H1 (cell line): ENCODE measurements at regions not wholly inside any gene's neighbourhood (a gene's known extent, or its start where the extent isn't known, plus 50 kb on each side); places are given as distances from the start of the nearest gene placed in this dataset.
A peak's percentile ranks its signal among the peaks of the same experiment; 100 is the strongest.

Source experiments
- CTCF ChIA-PET: fragments of 300-600 bp; sonication (Branson Sonifier 250); formaldehyde crosslinking; loops from one replicate; lab custom pipeline; 2021; ENCODE audit not compliant: partially characterized antibody; lab: Charles Lee
- POLR2A ChIA-PET: fragments of 300-600 bp; sonication (Branson Sonifier 250); formaldehyde crosslinking; loops from one replicate; lab custom pipeline; 2021; ENCODE audit warnings: inconsistent platforms; ENCODE audit not compliant: partially characterized antibody; lab: Charles Lee
- DNase-seq, 2 experiments: peaks; one replicate each; pipeline versions ENCODE4 v3.0.0 to v3.0.0-alpha.2; 2010 to 2022; ENCODE audit warnings: low spot score in 2 of 2, low read depth in 1 of 2, mixed read lengths in 1 of 2
- FAIRE-seq: peaks from 2 replicates; lab custom pipeline; 2011; peaks lifted over from hg19 to GRCh38; lab: Jason Lieb, UNC
- H2AFZ ChIP-seq: 2 replicates; pipeline ENCODE4 v1.8.1; 2012; ENCODE audit warnings: low read length, inconsistent platforms
- H2AK5ac ChIP-seq: 2 replicates; pipeline ENCODE4 v1.6.1; 2013; ENCODE audit warnings: low read depth, low read length
- H2BK120ac ChIP-seq: replicated peaks from 2 replicates; pipeline ENCODE3; 2013; ENCODE audit warnings: low read depth, low read length, inconsistent platforms
- H2BK12ac ChIP-seq: 2 replicates; pipeline ENCODE4 v1.6.1; 2013; ENCODE audit warnings: low read depth, low read length
- H2BK15ac ChIP-seq: 2 replicates; pipeline ENCODE4 v1.6.1; 2013; ENCODE audit warnings: low read length
- H2BK20ac ChIP-seq: 2 replicates; pipeline ENCODE4 v1.6.1; 2013; ENCODE audit warnings: low read length
- H2BK5ac ChIP-seq: 2 replicates; pipeline ENCODE4 v1.6.1; 2013; ENCODE audit warnings: low read depth, low read length
- H3K14ac ChIP-seq: 2 replicates; pipeline ENCODE4 v1.6.1; 2013; ENCODE audit warnings: inconsistent platforms; ENCODE audit not compliant: insufficient read length
- H3K18ac ChIP-seq: 2 replicates; pipeline ENCODE4 v1.6.1; 2013; ENCODE audit warnings: low read length; ENCODE audit errors: extremely low read depth
- H3K23ac ChIP-seq: 2 replicates; pipeline ENCODE4 v1.6.1; 2013; ENCODE audit warnings: inconsistent platforms; ENCODE audit not compliant: insufficient read length
- H3K23me2 ChIP-seq: 2 replicates; pipeline ENCODE4 v1.6.1; 2013; ENCODE audit warnings: low read depth, low read length
- H3K27ac ChIP-seq: 2 replicates; pipeline ENCODE4 v1.6.1; 2011; ENCODE audit warnings: low read depth, low read length, inconsistent platforms
- H3K27me3 ChIP-seq, 4 experiments: replicated peaks in 1 of 4; 1 replicate in 1 of 4; 2 replicates in 3 of 4; pipeline versions ENCODE4 v1.6.1 to v1.8.1; 2011 to 2013; ENCODE audit warnings: low read length in 3 of 4, mild to moderate bottlenecking in 3 of 4, inconsistent platforms in 2 of 4, mixed read lengths in 2 of 4, moderate library complexity in 1 of 4; ENCODE audit not compliant: control insufficient read depth in 3 of 4, insufficient read depth in 3 of 4; ENCODE audit errors: extremely low read depth in 1 of 4
- H3K36me3 ChIP-seq, 4 experiments: 2 replicates each; pipeline versions ENCODE4 v1.6.1 to v1.8.1; 2011 to 2013; ENCODE audit warnings: mild to moderate bottlenecking in 4 of 4, low read length in 3 of 4, moderate library complexity in 2 of 4, control low read depth in 1 of 4, inconsistent platforms in 1 of 4; ENCODE audit not compliant: insufficient read depth in 4 of 4, control insufficient read depth in 2 of 4
- H3K4ac ChIP-seq: replicated peaks from 2 replicates; pipeline ENCODE3; 2013; ENCODE audit warnings: low read length, low read depth, mixed read lengths, inconsistent platforms; ENCODE audit not compliant: insufficient read length
- H3K4me1 ChIP-seq, 4 experiments: replicated peaks in 1 of 4; 1 replicate in 1 of 4; 2 replicates in 3 of 4; pipeline versions ENCODE4 v1.6.1 to v1.8.1; 2011 to 2013; ENCODE audit warnings: low read length in 3 of 4, inconsistent platforms in 2 of 4, mixed read lengths in 1 of 4; ENCODE audit not compliant: insufficient read depth in 4 of 4, control insufficient read depth in 3 of 4
- H3K4me2 ChIP-seq, 2 experiments: 2 replicates each; pipeline versions ENCODE4 v1.6.1 to v1.8.1; 2011 to 2013; ENCODE audit warnings: low read depth in 2 of 2, low read length in 2 of 2, control low read depth in 1 of 2, inconsistent platforms in 1 of 2, mild to moderate bottlenecking in 1 of 2; ENCODE audit not compliant: insufficient read depth in 1 of 2
- H3K4me3 ChIP-seq, 4 experiments: fragments of 200-600, 300-600 bp in 1 of 4; sonication (generic), shearing (Covaris generic), sonication (Bioruptor Twin) in 1 of 4; 2 replicates each; pipeline versions ENCODE4 v1.5.1 to v1.8.1; 2011 to 2016; ENCODE audit warnings: low read length in 4 of 4, low read depth in 3 of 4, control low read depth in 2 of 4, inconsistent platforms in 2 of 4, mild to moderate bottlenecking in 2 of 4, mixed read lengths in 1 of 4, moderate library complexity in 1 of 4; ENCODE audit not compliant: insufficient read depth in 2 of 4; ENCODE audit errors: extremely low read depth in 1 of 4
- H3K56ac ChIP-seq: replicated peaks from 2 replicates; pipeline ENCODE3; 2013; ENCODE audit warnings: low read depth, mild to moderate bottlenecking, mixed read lengths, low read length, inconsistent platforms; ENCODE audit not compliant: insufficient read length
- H3K79me1 ChIP-seq: 2 replicates; pipeline ENCODE4 v1.6.1; 2013; ENCODE audit warnings: low read depth, low read length, control low read depth
- H3K79me2 ChIP-seq, 2 experiments: 2 replicates each; pipeline versions ENCODE4 v1.6.1 to v1.8.1; 2012 to 2013; ENCODE audit warnings: low read length in 2 of 2, mild to moderate bottlenecking in 2 of 2, inconsistent platforms in 1 of 2; ENCODE audit not compliant: insufficient read depth in 2 of 2, control insufficient read depth in 1 of 2
- H3K9ac ChIP-seq, 4 experiments: replicated peaks in 1 of 4; 1 replicate in 1 of 4; 2 replicates in 3 of 4; pipeline versions ENCODE4 v1.6.1 to v1.8.1; 2011 to 2013; ENCODE audit warnings: low read depth in 3 of 4, low read length in 3 of 4, control low read depth in 2 of 4, mild to moderate bottlenecking in 2 of 4, moderate library complexity in 2 of 4, inconsistent platforms in 1 of 4; ENCODE audit errors: extremely low read depth in 1 of 4
- H3K9me3 ChIP-seq, 2 experiments: 2 replicates each; pipeline versions ENCODE4 v1.6.1 to v1.8.1; 2012 to 2013; ENCODE audit warnings: mild to moderate bottlenecking in 2 of 2, moderate library complexity in 2 of 2, control low read depth in 1 of 2, inconsistent platforms in 1 of 2, low read depth in 1 of 2, low read length in 1 of 2, mixed read lengths in 1 of 2; ENCODE audit not compliant: insufficient read depth in 2 of 2
- H4K20me1 ChIP-seq, 2 experiments: replicated peaks in 1 of 2; 2 replicates each; pipeline versions ENCODE3 to v1.8.1; 2011 to 2013; ENCODE audit warnings: inconsistent platforms in 2 of 2, low read length in 2 of 2, mild to moderate bottlenecking in 1 of 2; ENCODE audit not compliant: insufficient read depth in 2 of 2, control insufficient read depth in 1 of 2
- H4K5ac ChIP-seq: 2 replicates; pipeline ENCODE4 v1.6.1; 2013; ENCODE audit warnings: low read length, low read depth, mixed read lengths, inconsistent platforms; ENCODE audit not compliant: insufficient read length
- H4K8ac ChIP-seq: 2 replicates; pipeline ENCODE4 v1.8.0; 2013; ENCODE audit warnings: mild to moderate bottlenecking, moderate library complexity, low read length, inconsistent platforms; ENCODE audit not compliant: insufficient read depth; ENCODE audit errors: extremely low read depth
- H4K91ac ChIP-seq: replicated peaks from 2 replicates; pipeline ENCODE3; 2013; ENCODE audit warnings: low read length, mixed read lengths, inconsistent platforms; ENCODE audit not compliant: insufficient read length
- ATF3 ChIP-seq: IDR thresholded peaks from 2 replicates; pipeline ENCODE4 v1.6.1; 2011; ENCODE audit warnings: low read depth, mild to moderate bottlenecking, low read length; ENCODE audit not compliant: insufficient read depth
- BRCA1 ChIP-seq: IDR thresholded peaks from 2 replicates; pipeline ENCODE4 v1.6.1; 2012; ENCODE audit warnings: low read depth, low read length, improper control_type of control experiment
- CBX8 ChIP-seq: fragments of 300-800, 300-1000 bp; sonication (generic); IDR thresholded peaks from 2 replicates; pipeline ENCODE4 v1.7.1; 2016; ENCODE audit warnings: low read depth, low read length, borderline replicate concordance
- CEBPB ChIP-seq: IDR thresholded peaks from 2 replicates; pipeline ENCODE4 v1.6.1; 2012; ENCODE audit warnings: low read depth, low read length
- CHD1 ChIP-seq: IDR thresholded peaks from 2 replicates; pipeline ENCODE4 v1.6.1; 2012; ENCODE audit warnings: low read depth, low read length, improper control_type of control experiment
- EGR1 ChIP-seq: IDR thresholded peaks from 2 replicates; pipeline ENCODE4 v1.6.1; 2011; ENCODE audit warnings: low read depth, low read length, borderline replicate concordance
- FOSL1 ChIP-seq: IDR thresholded peaks from 2 replicates; pipeline ENCODE4 v1.6.1; 2011; ENCODE audit warnings: mild to moderate bottlenecking, low read depth, low read length, moderate library complexity; ENCODE audit not compliant: insufficient read depth
- GABPA ChIP-seq: IDR thresholded peaks from 2 replicates; pipeline ENCODE4 v1.6.1; 2011; ENCODE audit warnings: mild to moderate bottlenecking, low read length, moderate library complexity, borderline replicate concordance; ENCODE audit not compliant: insufficient read depth
- JUN ChIP-seq: IDR thresholded peaks from 2 replicates; pipeline ENCODE4 v1.6.1; 2011; ENCODE audit warnings: low read depth, mild to moderate bottlenecking, improper control_type of control experiment, low read length
- MAFK ChIP-seq: IDR thresholded peaks from 2 replicates; pipeline ENCODE4 v1.6.1; 2012; ENCODE audit warnings: low read depth, mild to moderate bottlenecking, improper control_type of control experiment, low read length
- NRF1 ChIP-seq: IDR thresholded peaks from 2 replicates; pipeline ENCODE4 v1.6.1; 2011; ENCODE audit warnings: mild to moderate bottlenecking, low read depth, low read length, improper control_type of control experiment
- POLR2AphosphoS5 ChIP-seq: IDR thresholded peaks from 2 replicates; pipeline ENCODE4 v1.6.1; 2011; ENCODE audit warnings: low read depth, low read length
- SAP30 ChIP-seq: fragments of 300-600 bp; sonication (generic); IDR thresholded peaks from 2 replicates; pipeline ENCODE4 v1.7.1; 2012; ENCODE audit warnings: low read length, moderate library complexity, mild to moderate bottlenecking, inconsistent platforms; ENCODE audit not compliant: insufficient read depth, insufficient replicate concordance
- SP2 ChIP-seq: IDR thresholded peaks from 2 replicates; pipeline ENCODE4 v1.6.1; 2012; ENCODE audit warnings: mild to moderate bottlenecking, low read length, inconsistent platforms
- TAF1 ChIP-seq: IDR thresholded peaks from 2 replicates; pipeline ENCODE4 v1.6.1; 2011; ENCODE audit warnings: mild to moderate bottlenecking, low read depth, low read length
- TCF12 ChIP-seq: IDR thresholded peaks from 2 replicates; pipeline ENCODE4 v1.6.1; 2011; ENCODE audit warnings: low read depth, mild to moderate bottlenecking, low read length
- WGBS, 2 experiments: shearing (Covaris generic) in 1 of 2; methylation state at CpG; one replicate each; pipeline versions ENCODE4 v1.1.6 to v1.1.7; 2013 to 2015; ENCODE audit warnings: low lambda C conversion rate in 2 of 2, mixed read lengths in 2 of 2, inconsistent platforms in 1 of 2, low coverage in 1 of 2, missing lambda C conversion rate in 1 of 2; ENCODE audit not compliant: insufficient replicate concordance in 2 of 2, insufficient coverage in 1 of 2, insufficient read length in 1 of 2; ENCODE audit errors: extremely low coverage in 1 of 2, missing lambda C conversion rate in 1 of 2; 5-methylcytosine and 5-hydroxymethylcytosine counted together

GRCh38 chr4:15197005-15197404 is 194.7 kb downstream of the CPEB2 start:
- Histone ChIP-seq H2BK20ac (no peak overlapping the region), H2BK120ac (no peak overlapping the region), H3K4ac (no peak overlapping the region), H3K23me2 (no peaks in the 10 kb centered on the region), H3K27me3 (no peaks in the 10 kb centered on the region), H3K14ac (no peak overlapping the region), H3K9ac (no peak overlapping the region), H3K56ac (no peak overlapping the region), H3K79me2 (no peaks in the 10 kb centered on the region), H3K79me1 (no peaks in the 10 kb centered on the region), H3K23ac (no peak overlapping the region), H3K4me3 (no peak overlapping the region), H3K36me3 (no peaks in the 10 kb centered on the region), H3K27ac (no peak overlapping the region), H4K5ac (no peak overlapping the region), H4K91ac (no peak overlapping the region), H3K18ac (no peak overlapping the region), H2AFZ (no peak overlapping the region), H3K9me3 (no peaks in the 10 kb centered on the region), H4K20me1 (no peaks in the 10 kb centered on the region), H3K4me2 (no peak overlapping the region), H2BK15ac (no peak overlapping the region), H2BK5ac (no peak overlapping the region), H2AK5ac (no peak overlapping the region), H3K4me1 (peaks cover 0 to 9% (median 4%) of the 10 kb centered on the region in 4 experiments; a peak in 4 of 7 replicates), H2BK12ac (no peak overlapping the region), H4K8ac (no peak overlapping the region)
- FAIRE-seq (peak; percentile 39), DNase-seq (peak in 1 of 2 experiments; percentile 46)
- ChIA-PET CTCF (interaction anchor here (0.6 to 3.1 kb wide), 24 partner anchors 11 to 600 kb away, joined by 3 to 16 read pairs (median 4); no protein-coding TSS in a partner anchor), POLR2A (no interaction called here)
- 67% methylated on average over 4 of the region's 4 CpGs; no CpG with 5 or more reads in 1 of the 2 experiments for WGBS, 2 experiments
- TF ChIP-seq EGR1 = no peak
- TF ChIP-seq FOSL1 = no peak
- no peak for TF ChIP-seq BRCA1
- TF ChIP-seq CHD1 = no peak
- no peak for TF ChIP-seq CBX8
- TF ChIP-seq ATF3 = no peak
- TF ChIP-seq MAFK = no peak
- no peak for TF ChIP-seq GABPA
- no peak for TF ChIP-seq TCF12
- no peak for TF ChIP-seq CEBPB
- no peak for TF ChIP-seq SP2
- no peak for TF ChIP-seq SAP30
- TF ChIP-seq TAF1 = no peak
- no peak for TF ChIP-seq JUN
- no peak for TF ChIP-seq NRF1
- no peak for TF ChIP-seq POLR2AphosphoS5
